Vagina (tissue), 2 donors: ENCODE measurements at regions not wholly inside any gene's neighbourhood (a gene's known extent, or its start where the extent isn't known, plus 50 kb on each side); places are given as distances from the start of the nearest gene placed in this dataset.

Source experiments
- DNase-seq, 2 donors: peaks; one replicate each; pipeline ENCODE4 v3.0.0-alpha.2; 2017; ENCODE audit errors: extremely low spot score in 2 of 2
- H3K27ac ChIP-seq: fragments of 200-600 bp; sonication (generic); one replicate; pipeline ENCODE4 v1.5.1; 2019
- H3K27me3 ChIP-seq: fragments of 200-600 bp; sonication (generic); one replicate; pipeline ENCODE4 v1.5.1; 2019
- H3K36me3 ChIP-seq, 2 donors: fragments of 200-600 bp; sonication (generic); one replicate each; pipeline ENCODE4 v1.5.1; 2017 to 2019
- H3K4me1 ChIP-seq: fragments of 200-600 bp; sonication (generic); one replicate; pipeline ENCODE4 v1.5.1; 2019
- H3K4me3 ChIP-seq, 2 donors: fragments of 200-600 bp; sonication (generic); 1 replicate in 1 of 2; 2 replicates in 1 of 2; pipeline ENCODE4 v1.5.1; 2016 to 2019
- H3K9me3 ChIP-seq: fragments of 200-600 bp; sonication (generic); one replicate; pipeline ENCODE4 v1.5.1; 2019
- CTCF ChIP-seq, 3 experiments: fragments of 450-650 bp in 2 of 3; fragments of 200-600 bp in 1 of 3; sonication (generic) in 1 of 3; IDR thresholded peaks; one replicate each; pipeline ENCODE4 v1.5.1; 2017 to 2019; ENCODE audit warnings: antibody characterized with exemption in 3 of 3, mild to moderate bottlenecking in 2 of 3, moderate library complexity in 2 of 3
- POLR2A ChIP-seq, 2 donors: fragments of 450-650 bp; IDR thresholded peaks; one replicate each; pipeline ENCODE4 v1.6.1; 2017; ENCODE audit warnings: antibody characterized with exemption in 2 of 2, mild to moderate bottlenecking in 2 of 2, moderate library complexity in 2 of 2
- POLR2AphosphoS5 ChIP-seq, 2 donors: sonication (generic); formaldehyde crosslinking; IDR thresholded peaks; one replicate each; pipeline ENCODE4 v1.9.0; 2017; ENCODE audit warnings: antibody characterized with exemption in 2 of 2, mild to moderate bottlenecking in 2 of 2, low read depth in 1 of 2; ENCODE audit not compliant: insufficient read depth in 1 of 2
- intact Hi-C: fragments of 100-400 bp; cut with DNase I; formaldehyde crosslinking; loops from one replicate; pipeline ENCODE4 v1.15.1; 2023

DNA sequence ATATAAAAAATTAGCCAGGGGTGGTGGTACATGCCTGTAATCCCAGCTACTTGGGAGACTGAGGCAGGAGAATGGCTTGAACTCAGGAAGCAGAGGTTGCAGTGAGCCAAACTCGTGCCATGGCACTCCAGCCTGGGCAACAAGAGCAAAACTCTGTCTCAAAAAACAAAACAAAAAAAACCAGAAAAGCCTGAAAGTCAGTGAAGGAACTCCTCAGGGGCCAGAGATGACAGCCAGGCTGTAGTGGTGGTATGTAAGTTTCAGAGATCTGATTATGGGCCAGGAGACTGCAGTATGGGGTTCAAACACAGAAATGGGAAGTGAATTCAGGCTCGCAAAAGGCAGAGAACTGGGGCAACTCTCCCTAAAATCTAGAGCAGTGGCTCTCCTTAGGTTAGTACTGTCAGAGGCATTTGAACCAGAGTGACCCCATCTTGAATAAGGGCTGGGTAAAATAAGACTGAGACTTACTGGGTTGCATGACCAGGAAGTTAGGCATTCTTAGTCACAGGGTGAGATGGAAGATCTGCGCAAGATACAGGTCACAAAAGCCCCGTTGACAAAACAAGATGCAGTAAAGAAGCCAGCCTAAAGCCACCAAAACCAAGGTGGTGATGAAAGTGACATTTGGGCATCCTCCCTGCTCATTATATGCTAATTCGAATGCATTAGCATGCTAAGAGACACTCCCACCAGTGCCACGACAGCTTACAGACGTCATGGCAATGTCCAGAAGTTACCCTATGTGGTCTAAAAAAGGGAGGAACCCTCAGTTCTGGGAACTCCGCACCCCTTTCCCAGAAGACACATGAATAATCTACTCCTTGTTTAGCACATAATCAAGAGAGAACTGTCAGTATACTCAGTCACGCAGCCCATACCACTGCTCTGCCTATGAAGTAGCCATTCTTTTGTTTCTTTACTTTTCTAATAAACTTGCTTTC lies 120.2 kb upstream of the XYLT1 start:
- Histone ChIP-seq H3K4me3 (no peak overlapping the region), H3K4me1 (no peaks in the 10 kb centered on the region), H3K9me3 (no peaks in the 10 kb centered on the region), H3K27me3 (no peaks in the 10 kb centered on the region), H3K36me3 (no peaks in the 10 kb centered on the region), H3K27ac (no peak overlapping the region)
- intact Hi-C loops, result no loop called here
- no peak for DNase-seq
- no peak for TF ChIP-seq POLR2AphosphoS5 (IDR thresholded peaks at IDR 0.05; ENCODE audit: insufficient read depth in 1 of 2, low read depth in 1 of 2)
- no peak for TF ChIP-seq POLR2A (IDR thresholded peaks at IDR 0.05)
- no peak for TF ChIP-seq CTCF (IDR thresholded peaks at IDR 0.05)

DNA sequence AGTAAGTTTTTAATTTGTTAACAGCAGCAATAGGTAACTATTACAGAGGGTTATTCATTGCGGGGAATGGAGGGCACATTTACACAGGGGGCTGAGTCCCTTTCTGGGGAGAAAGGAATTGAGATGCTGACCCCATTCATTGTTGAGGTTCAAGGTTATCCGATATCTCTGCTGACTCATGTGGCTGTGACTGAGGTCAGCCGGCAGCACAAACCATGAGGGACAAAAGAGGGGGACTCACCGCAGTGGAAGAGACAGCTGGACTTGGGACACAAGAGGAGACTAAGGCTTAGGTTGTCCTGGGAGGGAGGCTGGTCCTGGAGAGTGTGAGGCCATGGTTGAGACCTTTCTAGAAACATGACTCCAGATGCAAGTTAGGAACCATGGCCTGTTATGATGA lies 119.1 kb upstream of the XYLT1 start:
- no peak for DNase-seq
- no peaks in the 10 kb centered on the region for H3K9me3 ChIP-seq
- no peak overlapping the region for H3K4me3 ChIP-seq
- no peaks in the 10 kb centered on the region for H3K27me3 ChIP-seq
- intact Hi-C loops, result no loop called here
- TF ChIP-seq CTCF (IDR thresholded peaks at IDR 0.05) (no peak), POLR2A (IDR thresholded peaks at IDR 0.05) (no peak), POLR2AphosphoS5 (IDR thresholded peaks at IDR 0.05; ENCODE audit: insufficient read depth in 1 of 2, low read depth in 1 of 2) (no peak)
- H3K4me1 ChIP-seq, result no peaks in the 10 kb centered on the region
- H3K36me3 ChIP-seq, result no peaks in the 10 kb centered on the region
- H3K27ac ChIP-seq, result no peak overlapping the region

DNA sequence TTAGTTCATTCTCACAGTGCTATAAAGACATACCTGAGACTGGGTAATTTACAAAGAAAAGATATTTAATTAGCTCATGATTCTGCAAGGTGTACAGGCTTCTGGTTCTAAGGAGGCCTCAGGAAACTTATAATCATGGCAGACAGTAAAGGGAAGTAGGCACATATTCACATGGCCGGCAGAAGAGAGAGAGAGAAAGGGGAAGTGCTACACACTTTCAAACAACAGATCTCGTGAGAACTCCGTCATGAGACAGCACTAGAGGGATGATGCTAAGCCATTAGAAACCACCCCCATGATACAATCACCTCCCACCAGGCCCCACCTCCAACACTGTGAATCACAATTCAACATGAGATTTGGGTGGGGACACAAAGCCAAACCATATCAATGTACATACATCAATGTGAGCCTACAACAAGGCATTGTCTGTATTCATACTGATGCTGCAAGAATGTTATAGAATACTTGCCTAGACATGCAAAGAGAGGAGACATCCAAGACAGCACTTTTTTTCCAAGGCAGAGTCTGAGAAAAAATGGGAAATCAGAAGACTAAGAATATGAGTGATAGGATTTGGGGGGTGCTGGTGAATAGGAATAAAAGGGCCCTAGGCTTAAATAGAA lies 114.8 kb upstream of the XYLT1 start:
- Histone ChIP-seq H3K4me1 (no peaks in the 10 kb centered on the region), H3K36me3 (no peaks in the 10 kb centered on the region), H3K27me3 (no peaks in the 10 kb centered on the region), H3K27ac (no peak overlapping the region), H3K9me3 (no peaks in the 10 kb centered on the region), H3K4me3 (no peak overlapping the region)
- intact Hi-C loops, result no loop called here
- TF ChIP-seq CTCF (IDR thresholded peaks at IDR 0.05), result no peak
- TF ChIP-seq POLR2AphosphoS5 (IDR thresholded peaks at IDR 0.05; ENCODE audit: insufficient read depth in 1 of 2, low read depth in 1 of 2), result no peak
- TF ChIP-seq POLR2A (IDR thresholded peaks at IDR 0.05), result no peak
- DNase-seq, result no peak

GRCh38 chr16:17578981-17579874 lies 108.5 kb upstream of the XYLT1 start:
- TF ChIP-seq CTCF (IDR thresholded peaks at IDR 0.05) (peak; percentile 69 to 85 (median 79)), POLR2AphosphoS5 (IDR thresholded peaks at IDR 0.05; ENCODE audit: insufficient read depth in 1 of 2, low read depth in 1 of 2) (no peak), POLR2A (IDR thresholded peaks at IDR 0.05) (no peak)
- Histone ChIP-seq H3K27me3 (no peaks in the 10 kb centered on the region), H3K4me1 (peaks cover 10% of the 10 kb centered on the region), H3K9me3 (no peaks in the 10 kb centered on the region), H3K4me3 (no peak overlapping the region), H3K36me3 (no peaks in the 10 kb centered on the region), H3K27ac (no peak overlapping the region)
- DNase-seq, result peak in 1 of 2 donors; percentile 90
- intact Hi-C loops, result no loop called here
